SK-N-SH (cell line): ENCODE measurements at regions not wholly inside any gene's neighbourhood (a gene's known extent, or its start where the extent isn't known, plus 50 kb on each side); places are given as distances from the start of the nearest gene placed in this dataset.

Experiments used
- CTCF ChIA-PET: fragments of 300-600, 350-600 bp; formaldehyde crosslinking; extraction: SDS; loops from one replicate; lab custom pipeline; 2021; lab: Yijun Ruan, JAX
- POLR2A ChIA-PET: fragments of 350-600 bp; sonication (Branson Sonifier 250); formaldehyde crosslinking; extraction: SDS; loops from one replicate; lab custom pipeline; 2020; ENCODE audit warnings: antibody characterized with exemption, inconsistent platforms; lab: Yijun Ruan, JAX
- DNase-seq: peaks from one replicate; pipeline ENCODE4 v3.0.0; 2012
- H2AFZ ChIP-seq: fragments of 200-600 bp; sonication (generic); 2 replicates; pipeline ENCODE4 v1.8.1; 2016; ENCODE audit warnings: antibody characterized with exemption, mild to moderate bottlenecking, low read depth
- H3F3A ChIP-seq: fragments of 200-600 bp; sonication (generic); replicated peaks from 2 replicates; pipeline ENCODE3; 2016; ENCODE audit warnings: antibody characterized with exemption, mild to moderate bottlenecking; ENCODE audit not compliant: insufficient read depth
- H3K27ac ChIP-seq, 2 experiments: fragments of 200-500 bp in 1 of 2; fragments of 200-600 bp in 1 of 2; sonication (Bioruptor generic) in 1 of 2; sonication (generic), shearing (Covaris generic) in 1 of 2; 2 replicates each; pipeline versions ENCODE4 v1.5.1 to v1.6.1; 2014 to 2016; ENCODE audit warnings: low read depth in 2 of 2, inconsistent platforms in 1 of 2, low read length in 1 of 2, mild to moderate bottlenecking in 1 of 2, mixed read lengths in 1 of 2
- H3K27me3 ChIP-seq: fragments of 200-600 bp; sonication (generic), shearing (Covaris generic); 2 replicates; pipeline ENCODE4 v1.6.1; 2016; ENCODE audit warnings: mixed run types; ENCODE audit not compliant: insufficient read depth
- H3K36me3 ChIP-seq, 2 experiments: fragments of 200-500 bp in 1 of 2; fragments of 200-600 bp in 1 of 2; sonication (Bioruptor generic) in 1 of 2; sonication (generic) in 1 of 2; replicated peaks in 1 of 2; 2 replicates each; pipeline versions ENCODE3 to v1.5.1; 2014 to 2016; ENCODE audit warnings: low read length in 1 of 2, mild to moderate bottlenecking in 1 of 2; ENCODE audit not compliant: insufficient read depth in 2 of 2, control insufficient read depth in 1 of 2
- H3K4me1 ChIP-seq, 2 experiments: fragments of 200-500 bp in 1 of 2; fragments of 200-600 bp in 1 of 2; sonication (Bioruptor generic) in 1 of 2; sonication (generic), shearing (Covaris generic) in 1 of 2; 2 replicates each; pipeline versions ENCODE4 v1.5.1 to v1.6.1; 2014 to 2016; ENCODE audit warnings: low read depth in 1 of 2, low read length in 1 of 2, mixed run types in 1 of 2; ENCODE audit not compliant: insufficient read depth in 2 of 2, control insufficient read depth in 1 of 2
- H3K4me2 ChIP-seq: fragments of 200-600 bp; sonication (generic), shearing (Covaris generic); 2 replicates; pipeline ENCODE4 v1.6.1; 2017; ENCODE audit warnings: mixed run types
- H3K4me3 ChIP-seq, 2 experiments: fragments of 200-500 bp in 1 of 2; fragments of 200-600 bp in 1 of 2; sonication (Bioruptor generic) in 1 of 2; sonication (generic), shearing (Covaris generic) in 1 of 2; 2 replicates each; pipeline versions ENCODE4 v1.5.1 to v1.8.1; 2014 to 2016; ENCODE audit warnings: low read depth in 2 of 2, inconsistent platforms in 1 of 2, low read length in 1 of 2, mild to moderate bottlenecking in 1 of 2, mixed read lengths in 1 of 2, moderate library complexity in 1 of 2
- H3K79me2 ChIP-seq: fragments of 200-600 bp; sonication (generic); 2 replicates; pipeline ENCODE4 v1.8.1; 2017; ENCODE audit warnings: mild to moderate bottlenecking; ENCODE audit not compliant: insufficient read depth
- H3K9ac ChIP-seq: fragments of 200-600 bp; sonication (generic); 2 replicates; pipeline ENCODE4 v1.6.1; 2017; ENCODE audit warnings: mixed run types
- H3K9me2 ChIP-seq: fragments of 200-600 bp; sonication (generic); 2 replicates; pipeline ENCODE4 v1.6.1; 2017; ENCODE audit warnings: mixed run types
- H3K9me3 ChIP-seq: fragments of 200-600 bp; sonication (generic); 2 replicates; pipeline ENCODE4 v1.6.1; 2017; ENCODE audit warnings: mixed run types, mild to moderate bottlenecking, moderate library complexity
- H4K20me1 ChIP-seq: fragments of 200-600 bp; sonication (generic); 2 replicates; pipeline ENCODE4 v1.6.1; 2017; ENCODE audit warnings: mild to moderate bottlenecking, mixed run types; ENCODE audit not compliant: insufficient read depth
- FOXJ3 ChIP-seq: sonication (generic); formaldehyde crosslinking; IDR thresholded peaks from 2 replicates; pipeline ENCODE4 v1.5.1; 2020; ENCODE audit warnings: mild to moderate bottlenecking, missing genetic modification reagents
- MXI1 ChIP-seq: IDR thresholded peaks from 2 replicates; pipeline ENCODE4 v1.6.1; 2012; ENCODE audit warnings: mild to moderate bottlenecking, low read depth, low read length, improper control_type of control experiment
- NFIC ChIP-seq: IDR thresholded peaks from 2 replicates; pipeline ENCODE4 v1.4.0; 2012; ENCODE audit warnings: borderline replicate concordance
- PBX3 ChIP-seq: IDR thresholded peaks from 2 replicates; pipeline ENCODE4; 2012
- RXRA ChIP-seq: IDR thresholded peaks from 2 replicates; pipeline ENCODE4 v1.4.0; 2012; ENCODE audit warnings: low read depth, mild to moderate bottlenecking, borderline replicate concordance
- SIN3A ChIP-seq: IDR thresholded peaks from 2 replicates; pipeline ENCODE4 v1.6.1; 2012; ENCODE audit warnings: low read depth, mild to moderate bottlenecking, low read length, moderate library complexity, borderline replicate concordance
- SMC3 ChIP-seq: IDR thresholded peaks from 2 replicates; pipeline ENCODE4 v1.6.1; 2012; ENCODE audit warnings: low read depth, low read length, improper control_type of control experiment
- TCF12 ChIP-seq: IDR thresholded peaks from 2 replicates; pipeline ENCODE4 v1.4.0; 2012
- USF1 ChIP-seq: IDR thresholded peaks from 2 replicates; pipeline ENCODE4 v1.4.0; 2012; ENCODE audit warnings: low read depth, borderline replicate concordance
- YY1 ChIP-seq: IDR thresholded peaks from 2 replicates; pipeline ENCODE4 v1.4.0; 2012; ENCODE audit warnings: low read depth, mild to moderate bottlenecking
- WGBS: methylation state at CpG from one replicate; pipeline ENCODE4 v1.1.6; 2017; ENCODE audit warnings: low lambda C conversion rate; 5-methylcytosine and 5-hydroxymethylcytosine counted together

GRCh38 chr7:13416071-13416470, 573.4 kb downstream of the ETV1 start (continued):
- TF ChIP-seq TCF12, result no peak
- TF ChIP-seq RXRA, result no peak
- no peak for TF ChIP-seq NFIC
- TF ChIP-seq, all 33 proteins: peak for 0

- Histone ChIP-seq H3K36me3 (no peaks in the 10 kb centered on the region), H3K27ac (no peak overlapping the region), H3K9me2 (no peaks in the 10 kb centered on the region), H3K9ac (no peak overlapping the region), H2AFZ (no peak overlapping the region), H3F3A (no peaks in the 10 kb centered on the region), H3K79me2 (no peaks in the 10 kb centered on the region), H4K20me1 (no peaks in the 10 kb centered on the region), H3K9me3 (no peaks in the 10 kb centered on the region), H3K4me2 (no peak overlapping the region), H3K4me1 (no peaks in the 10 kb centered on the region; a peak in 1 of 4 replicates), H3K27me3 (no peaks in the 10 kb centered on the region), H3K4me3 (no peak overlapping the region)
- ChIA-PET CTCF (interaction anchor here (1.5 kb wide), 1 partner anchor 18 kb away, joined by 3 read pairs; no protein-coding TSS in a partner anchor), POLR2A (no interaction called here)
- TF ChIP-seq SMC3 (no peak), PBX3 (no peak), MXI1 (no peak)
- whole genome bisulfite sequencing, result 0% methylated on average over 1 of the region's 1 CpG
- no peak for DNase-seq
Measured at GRCh38 chr7:13416544-13416943, 572.9 kb downstream of the ETV1 start.

GRCh38 chr7:13420726-13421125, 568.7 kb downstream of the ETV1 start:
- H3K27me3 ChIP-seq, result no peaks in the 10 kb centered on the region
- DNase-seq, result no peak
- no peak overlapping the region for H3K27ac ChIP-seq
- no peaks in the 10 kb centered on the region for H3F3A ChIP-seq
- CTCF ChIA-PET, result no interaction called here
- no peaks in the 10 kb centered on the region for H3K79me2 ChIP-seq
- H3K4me3 ChIP-seq, result no peak overlapping the region
- H3K4me1 ChIP-seq, result no peaks in the 10 kb centered on the region
- WGBS, result 35% methylated on average over 2 of the region's 2 CpGs
- POLR2A ChIA-PET, result no interaction called here
- no peaks in the 10 kb centered on the region for H4K20me1 ChIP-seq
- TF ChIP-seq USF1 (no peak), YY1 (no peak), NFIC (no peak), SIN3A (no peak), FOXJ3 (no peak)
- no peak overlapping the region for H2AFZ ChIP-seq
- no peak overlapping the region for H3K4me2 ChIP-seq
- peaks cover 0 to 6% of the 10 kb centered on the region in 2 experiments for H3K36me3 ChIP-seq
- no peaks in the 10 kb centered on the region for H3K9me2 ChIP-seq
- H3K9me3 ChIP-seq, result no peaks in the 10 kb centered on the region
- no peak overlapping the region for H3K9ac ChIP-seq
